Thyroid gland (tissue), 4 donors: ENCODE measurements at regions not wholly inside any gene's neighbourhood (a gene's known extent, or its start where the extent isn't known, plus 50 kb on each side); places are given as distances from the start of the nearest gene placed in this dataset.

ENCODE experiments used
- POLR2A ChIP-seq, 2 donors: fragments of 450-650 bp; IDR thresholded peaks; one replicate each; pipeline ENCODE4 v1.6.1; 2017; ENCODE audit warnings: antibody characterized with exemption in 2 of 2, mild to moderate bottlenecking in 2 of 2, moderate library complexity in 1 of 2
- TF ChIP-seq, protein P1 (sequence below), 6 experiments: fragments of 200-600 bp in 3 of 6; fragments of 450-650 bp in 3 of 6; sonication (generic) in 3 of 6; IDR thresholded peaks; one replicate each; pipeline ENCODE4 v1.5.1; 2016 to 2019; ENCODE audit warnings: antibody characterized with exemption in 6 of 6, mild to moderate bottlenecking in 2 of 6, inconsistent platforms in 1 of 6, moderate library complexity in 1 of 6

GRCh38 chrX:69318651-69319340 is 153.5 kb upstream of the PJA1 start:
- TF ChIP-seq, protein P1, sequence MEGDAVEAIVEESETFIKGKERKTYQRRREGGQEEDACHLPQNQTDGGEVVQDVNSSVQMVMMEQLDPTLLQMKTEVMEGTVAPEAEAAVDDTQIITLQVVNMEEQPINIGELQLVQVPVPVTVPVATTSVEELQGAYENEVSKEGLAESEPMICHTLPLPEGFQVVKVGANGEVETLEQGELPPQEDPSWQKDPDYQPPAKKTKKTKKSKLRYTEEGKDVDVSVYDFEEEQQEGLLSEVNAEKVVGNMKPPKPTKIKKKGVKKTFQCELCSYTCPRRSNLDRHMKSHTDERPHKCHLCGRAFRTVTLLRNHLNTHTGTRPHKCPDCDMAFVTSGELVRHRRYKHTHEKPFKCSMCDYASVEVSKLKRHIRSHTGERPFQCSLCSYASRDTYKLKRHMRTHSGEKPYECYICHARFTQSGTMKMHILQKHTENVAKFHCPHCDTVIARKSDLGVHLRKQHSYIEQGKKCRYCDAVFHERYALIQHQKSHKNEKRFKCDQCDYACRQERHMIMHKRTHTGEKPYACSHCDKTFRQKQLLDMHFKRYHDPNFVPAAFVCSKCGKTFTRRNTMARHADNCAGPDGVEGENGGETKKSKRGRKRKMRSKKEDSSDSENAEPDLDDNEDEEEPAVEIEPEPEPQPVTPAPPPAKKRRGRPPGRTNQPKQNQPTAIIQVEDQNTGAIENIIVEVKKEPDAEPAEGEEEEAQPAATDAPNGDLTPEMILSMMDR (IDR thresholded peaks at IDR 0.05), result no peak
- no peak for TF ChIP-seq POLR2A (IDR thresholded peaks at IDR 0.05)
